ENCODE measurements at regions not wholly inside any gene's neighbourhood (a gene's known extent, or its start where the extent isn't known, plus 50 kb on each side); places are given as distances from the start of the nearest gene placed in this dataset.

- no peak for DNase-seq
Measured at GRCh38 chr4:3343358-3343757, 50.5 kb downstream of the RGS12 start.

GRCh38 chr4:3344104-3344503 is 51.3 kb downstream of the RGS12 start:
- DNase-seq = no peak

- DNase-seq = no peak
Measured at GRCh38 chr4:3344596-3344995, 51.8 kb downstream of the RGS12 start.

GRCh38 chr4:3345384-3345783 is 52.6 kb downstream of the RGS12 start:
- DNase-seq = no peak

GRCh38 chr4:3346146-3346545 is 53.3 kb downstream of the RGS12 start:
- no peak for DNase-seq

- DNase-seq = no peak
Measured at GRCh38 chr4:3347871-3348270, 55.0 kb downstream of the RGS12 start.

GRCh38 chr4:3348621-3349020 is 55.8 kb downstream of the RGS12 start:
- no peak for DNase-seq

- no peak for DNase-seq
Measured at GRCh38 chr4:3349116-3349515, 56.3 kb downstream of the RGS12 start.

GRCh38 chr4:3351997-3352396 is 59.2 kb downstream of the RGS12 start:
- DNase-seq = no peak

GRCh38 chr4:3352505-3352904 is 59.7 kb downstream of the RGS12 start:
- no peak for DNase-seq

GRCh38 chr4:3352941-3353594 is 60.2 kb downstream of the RGS12 start:
- no peak for DNase-seq

GRCh38 chr4:3353752-3354454 is 61.1 kb downstream of the RGS12 start:
- no peak for DNase-seq

- DNase-seq = no peak
Measured at GRCh38 chr4:3354455-3354811, 61.6 kb downstream of the RGS12 start.

GRCh38 chr4:3355266-3355748 is 62.5 kb downstream of the RGS12 start:
- DNase-seq = no peak

GRCh38 chr4:3358656-3359055 is 65.8 kb downstream of the RGS12 start:
- DNase-seq = no peak

- no peak for DNase-seq
Measured at GRCh38 chr4:3360777-3361176, 68.0 kb downstream of the RGS12 start.

- DNase-seq = no peak
Measured at GRCh38 chr4:3361406-3361805, 68.6 kb downstream of the RGS12 start.

- DNase-seq = no peak
Measured at GRCh38 chr4:3361896-3362295, 69.1 kb downstream of the RGS12 start.

GRCh38 chr4:3362431-3363287 is 69.8 kb downstream of the RGS12 start:
- no peak for DNase-seq

GRCh38 chr4:3363411-3364141 is 70.8 kb downstream of the RGS12 start:
- no peak for DNase-seq

GRCh38 chr4:3364199-3364598 is 71.4 kb downstream of the RGS12 start:
- no peak for DNase-seq

GRCh38 chr4:3364634-3365314 is 72.0 kb downstream of the RGS12 start:
- DNase-seq = no peak

All from activated effector memory CD4-positive, alpha-beta T cell treated with anti-CD3 and anti-CD28 coated beads, Interleukin-2, amount 50 U/mL, for 16 hours (primary cell).